Skeletal muscle tissue (tissue), 3 donors: ENCODE measurements at regions not wholly inside any gene's neighbourhood (a gene's known extent, or its start where the extent isn't known, plus 50 kb on each side); places are given as distances from the start of the nearest gene placed in this dataset.
"Not testable (repeated sequence)": the region's sequence is repeated elsewhere in the genome, so short reads cannot be mapped to it uniquely, and the experiment has no call there.

Experiments used
- H3K27ac ChIP-seq: one replicate; pipeline ENCODE4 v1.7.0; 2013; ENCODE audit warnings: mild to moderate bottlenecking, low read depth, low read length, inconsistent platforms
- H3K27me3 ChIP-seq, 3 donors: one replicate each; pipeline ENCODE4 v1.7.0; 2013; ENCODE audit warnings: low read length in 3 of 3; ENCODE audit not compliant: control insufficient read depth in 3 of 3, insufficient read depth in 3 of 3
- H3K36me3 ChIP-seq, 3 donors: one replicate each; pipeline ENCODE4 v1.7.0; 2013; ENCODE audit warnings: low read length in 3 of 3; ENCODE audit not compliant: control insufficient read depth in 3 of 3, insufficient read depth in 3 of 3
- H3K4me1 ChIP-seq, 3 donors: one replicate each; pipeline ENCODE4 v1.7.0; 2013; ENCODE audit warnings: low read length in 3 of 3, mild to moderate bottlenecking in 3 of 3; ENCODE audit not compliant: control insufficient read depth in 3 of 3, insufficient read depth in 3 of 3
- H3K4me3 ChIP-seq, 3 donors: one replicate each; pipeline ENCODE4 v1.7.0; 2013; ENCODE audit warnings: low read length in 3 of 3
- H3K9ac ChIP-seq, 3 donors: one replicate each; pipeline ENCODE4 v1.7.0; 2013; ENCODE audit warnings: low read length in 3 of 3, mild to moderate bottlenecking in 3 of 3, moderate library complexity in 2 of 3, low read depth in 1 of 3
- H3K9me3 ChIP-seq, 3 donors: one replicate each; pipeline ENCODE4 v1.7.0; 2013; ENCODE audit warnings: low read length in 3 of 3; ENCODE audit not compliant: control insufficient read depth in 3 of 3
- donor health status: Osteomylitis.

DNA sequence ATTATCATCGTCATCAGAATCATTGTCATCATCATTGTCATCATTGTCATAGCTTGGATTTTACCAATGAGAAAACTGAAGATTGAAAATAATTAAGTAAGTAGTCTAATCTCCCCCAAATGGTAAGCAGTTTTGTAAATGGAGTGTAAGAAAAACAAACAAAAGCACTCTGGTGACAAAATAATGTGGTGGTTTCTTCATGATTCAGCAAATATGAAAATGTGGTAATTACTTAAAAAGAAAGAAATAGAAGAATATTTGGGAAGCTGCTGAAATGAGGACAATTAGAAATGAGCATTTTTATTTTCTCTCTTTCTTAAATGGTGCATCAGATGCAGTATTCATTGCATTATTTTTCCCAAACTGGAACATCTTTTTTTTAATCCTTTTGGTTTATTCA lies 514.4 kb downstream of the DCDC2C start:
- no peaks in the 10 kb centered on the region for H3K9me3 ChIP-seq
- H3K9ac ChIP-seq, result no peak overlapping the region
- no peaks in the 10 kb centered on the region for H3K27me3 ChIP-seq
- H3K36me3 ChIP-seq, result no peaks in the 10 kb centered on the region
- no peak overlapping the region for H3K4me3 ChIP-seq
- no peaks in the 10 kb centered on the region for H3K4me1 ChIP-seq
- H3K27ac ChIP-seq, result no peak overlapping the region

DNA sequence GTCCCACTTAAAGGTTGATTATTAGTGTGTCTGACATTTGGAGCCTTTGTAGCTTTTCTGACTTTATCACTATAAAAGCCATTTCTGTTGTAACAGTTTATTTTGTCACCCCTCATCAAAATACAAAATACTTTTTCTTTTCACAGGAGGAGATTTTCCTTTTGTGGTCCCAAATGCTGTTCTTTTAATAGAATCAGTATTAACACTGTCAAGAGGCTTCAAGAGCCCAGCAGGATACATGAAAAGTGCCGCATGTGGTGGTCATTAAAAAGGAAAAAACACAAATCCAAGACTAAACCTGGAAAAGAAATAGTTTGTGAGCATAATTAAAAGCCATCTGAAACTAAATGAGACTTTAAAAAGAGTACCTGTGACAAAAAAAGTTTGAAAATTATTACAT lies 515.7 kb downstream of the DCDC2C start:
- Histone ChIP-seq H3K4me1 (no peaks in the 10 kb centered on the region), H3K27me3 (no peaks in the 10 kb centered on the region), H3K27ac (no peak overlapping the region), H3K36me3 (no peaks in the 10 kb centered on the region), H3K4me3 (no peak overlapping the region), H3K9ac (no peak overlapping the region), H3K9me3 (no peaks in the 10 kb centered on the region)

DNA sequence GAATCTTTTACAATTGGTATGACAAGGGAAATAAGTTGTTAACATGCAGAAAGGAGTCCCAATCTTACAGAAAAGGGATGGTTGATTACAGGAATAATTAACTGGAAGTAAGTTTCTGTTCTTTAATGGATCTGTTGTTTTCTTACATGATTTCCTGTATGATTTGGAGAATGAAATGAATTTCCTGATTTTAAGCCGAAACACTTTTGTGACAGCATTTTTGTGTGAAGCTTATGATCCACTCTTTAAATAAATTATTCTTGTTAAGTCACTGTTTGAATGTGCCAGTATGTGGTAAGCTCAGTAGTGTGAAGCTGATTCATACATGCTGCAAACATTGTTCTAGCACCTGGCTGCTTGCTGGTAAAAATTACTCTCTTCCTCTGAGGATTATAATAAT lies 516.2 kb downstream of the DCDC2C start:
- no peak overlapping the region for H3K4me3 ChIP-seq
- no peak overlapping the region for H3K27ac ChIP-seq
- H3K27me3 ChIP-seq, result no peaks in the 10 kb centered on the region
- no peaks in the 10 kb centered on the region for H3K4me1 ChIP-seq
- H3K36me3 ChIP-seq, result no peaks in the 10 kb centered on the region
- H3K9ac ChIP-seq, result no peak overlapping the region
- H3K9me3 ChIP-seq, result no peaks in the 10 kb centered on the region

DNA sequence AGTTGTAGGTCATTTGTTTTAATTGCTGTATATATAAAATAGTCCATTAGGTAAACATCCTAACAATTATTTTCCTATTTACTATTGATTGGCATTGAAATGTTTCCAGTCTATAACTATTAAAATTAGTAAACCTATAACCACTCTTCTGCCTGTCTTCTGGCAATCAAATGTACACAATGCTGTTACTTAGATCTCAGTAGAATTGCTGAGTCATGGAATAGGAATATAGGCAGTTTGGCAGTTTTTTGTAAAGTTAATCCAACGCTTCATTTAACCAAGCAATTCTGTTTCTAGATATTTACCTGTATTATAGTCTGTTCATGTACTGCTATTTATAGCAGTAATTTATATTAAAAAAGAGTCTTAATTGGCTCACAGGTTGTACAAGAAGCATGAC lies 518.1 kb downstream of the DCDC2C start:
- Histone ChIP-seq H3K27ac (no peak overlapping the region), H3K4me3 (no peak overlapping the region), H3K4me1 (no peaks in the 10 kb centered on the region), H3K36me3 (no peaks in the 10 kb centered on the region), H3K9me3 (no peaks in the 10 kb centered on the region), H3K9ac (no peak overlapping the region), H3K27me3 (no peaks in the 10 kb centered on the region)

DNA sequence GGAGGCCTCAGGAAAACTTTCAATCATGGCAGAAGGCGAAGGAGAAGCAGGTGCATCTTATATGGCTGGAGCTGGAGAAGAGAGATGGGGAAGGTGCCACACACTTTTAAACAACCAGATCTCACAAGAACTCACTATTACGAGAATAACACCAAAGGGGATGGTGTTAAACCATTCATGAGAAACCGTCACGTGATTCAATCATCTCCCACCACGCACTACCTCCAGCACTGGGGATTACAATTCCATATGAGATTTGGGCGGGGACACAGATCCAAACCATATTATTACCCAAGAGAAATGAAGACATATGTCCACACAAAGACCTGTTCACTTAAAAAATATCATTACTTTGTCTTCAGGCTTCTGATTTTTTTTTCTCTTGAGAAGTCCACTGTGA lies 518.5 kb downstream of the DCDC2C start:
- Histone ChIP-seq H3K27ac (no peak overlapping the region), H3K9me3 (no peaks in the 10 kb centered on the region), H3K27me3 (no peaks in the 10 kb centered on the region), H3K36me3 (no peaks in the 10 kb centered on the region), H3K4me3 (no peak overlapping the region), H3K4me1 (no peaks in the 10 kb centered on the region), H3K9ac (no peak overlapping the region)

DNA sequence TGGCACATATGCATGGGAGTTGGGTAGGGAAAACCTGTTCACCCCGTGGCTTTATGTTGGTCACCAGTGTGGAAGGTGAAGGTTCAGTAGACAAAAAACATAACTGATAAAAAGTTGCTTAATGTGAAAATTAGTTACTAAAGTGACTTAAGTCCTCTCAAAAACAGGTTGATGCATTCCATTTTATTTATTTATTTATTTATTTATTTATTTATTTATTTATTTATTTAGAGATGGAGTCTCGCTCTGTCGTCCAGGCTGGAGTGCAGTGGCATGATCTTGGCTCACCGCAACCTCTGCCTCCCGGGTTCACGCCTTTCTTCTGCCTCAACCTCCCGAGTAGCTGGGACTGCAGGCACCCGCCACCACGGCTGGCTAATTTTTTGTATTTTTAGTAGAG lies 541.0 kb downstream of the DCDC2C start:
- H3K4me1 ChIP-seq, H3K9me3 ChIP-seq, H3K4me3 ChIP-seq, H3K36me3 ChIP-seq, H3K27ac ChIP-seq, H3K9ac ChIP-seq, H3K27me3 ChIP-seq: not testable (repeated sequence)

DNA sequence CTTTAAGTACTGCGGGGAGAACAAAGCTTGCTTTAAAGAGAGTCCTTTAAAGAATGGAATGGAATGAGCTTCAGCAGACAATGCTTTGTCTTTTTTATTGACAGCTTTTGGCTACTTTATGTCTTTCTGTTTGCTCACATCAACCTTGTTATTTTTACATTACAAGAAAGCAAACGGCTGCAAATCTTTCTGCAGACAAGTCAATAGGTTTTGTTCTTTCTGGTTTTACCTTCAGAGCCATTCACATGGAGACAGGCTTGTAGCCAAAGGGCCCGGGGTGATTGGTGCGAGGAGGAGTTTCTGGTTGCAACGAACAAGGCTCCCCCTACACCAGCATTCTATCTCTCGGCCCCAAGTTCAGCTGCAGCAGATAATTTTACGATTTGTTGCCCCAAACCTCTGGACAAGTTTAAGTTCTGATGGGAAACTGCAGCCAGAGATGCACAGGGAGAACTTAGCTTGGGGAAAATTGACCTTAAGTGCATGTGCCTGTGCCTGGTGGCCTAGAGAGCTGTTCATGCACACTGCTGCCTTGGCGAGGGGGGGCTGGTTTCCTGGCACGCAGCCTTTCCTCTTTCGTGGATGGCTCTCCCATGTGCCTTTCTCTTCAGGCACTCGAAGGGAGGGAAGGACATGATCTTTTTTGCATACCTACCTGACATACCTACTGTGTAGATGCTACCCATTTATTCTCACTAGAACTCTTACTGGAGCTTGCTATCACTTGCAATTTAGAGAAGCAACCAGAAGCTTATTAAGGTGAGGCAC lies 543.2 kb downstream of the DCDC2C start:
- Histone ChIP-seq H3K27me3 (no peaks in the 10 kb centered on the region), H3K27ac (no peak overlapping the region), H3K36me3 (no peaks in the 10 kb centered on the region), H3K9me3 (no peaks in the 10 kb centered on the region), H3K4me3 (no peak overlapping the region), H3K4me1 (no peaks in the 10 kb centered on the region), H3K9ac (no peak overlapping the region)

DNA sequence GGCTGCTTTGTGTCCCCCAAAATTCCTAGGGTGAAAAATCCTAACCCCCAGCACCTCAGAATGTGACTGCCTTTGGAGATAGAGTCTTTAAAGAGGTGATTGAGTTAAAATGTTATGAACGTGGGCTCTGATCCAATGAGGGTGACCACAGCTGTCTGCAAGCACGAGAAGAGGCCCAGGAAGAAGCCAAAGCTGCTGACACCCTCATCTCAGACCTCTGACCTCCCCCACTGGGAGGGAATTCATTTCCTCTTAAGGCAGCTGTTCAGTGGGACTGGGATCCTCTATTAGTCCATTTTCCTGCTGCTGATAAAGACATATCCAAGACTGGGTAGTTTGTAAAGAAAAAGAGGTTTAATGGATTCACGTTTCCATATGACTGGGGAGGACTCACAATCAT lies 544.4 kb downstream of the DCDC2C start:
- H3K4me1 ChIP-seq, result no peaks in the 10 kb centered on the region
- H3K9ac ChIP-seq, result no peak overlapping the region
- H3K36me3 ChIP-seq, result no peaks in the 10 kb centered on the region
- no peaks in the 10 kb centered on the region for H3K27me3 ChIP-seq
- H3K4me3 ChIP-seq, result no peak overlapping the region
- H3K27ac ChIP-seq, result no peak overlapping the region
- no peaks in the 10 kb centered on the region for H3K9me3 ChIP-seq

DNA sequence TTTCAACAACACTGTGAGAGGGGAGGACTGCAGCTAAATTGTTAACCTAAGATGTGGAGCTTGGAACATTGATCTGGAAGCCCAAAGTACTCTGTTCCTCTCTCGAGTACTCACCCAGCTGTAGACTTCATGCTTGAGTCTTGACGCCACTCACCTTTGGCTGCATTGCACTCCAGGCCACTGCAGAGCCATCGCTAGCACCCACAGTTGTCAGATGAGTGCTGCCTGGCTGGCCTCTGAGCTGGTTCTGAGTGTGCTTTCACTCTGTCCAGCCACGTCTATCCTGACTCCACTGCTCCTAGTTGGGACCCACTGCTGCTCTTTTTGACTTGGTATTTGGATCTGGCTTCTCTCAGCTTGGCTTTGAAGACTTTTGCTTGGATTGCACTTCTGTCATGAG lies 552.1 kb downstream of the DCDC2C start:
- H3K9me3 ChIP-seq, result no peaks in the 10 kb centered on the region
- H3K4me1 ChIP-seq, result no peaks in the 10 kb centered on the region
- H3K27me3 ChIP-seq, result no peaks in the 10 kb centered on the region
- H3K9ac ChIP-seq, result no peak overlapping the region
- H3K27ac ChIP-seq, result no peak overlapping the region
- no peak overlapping the region for H3K4me3 ChIP-seq
- H3K36me3 ChIP-seq, result no peaks in the 10 kb centered on the region

DNA sequence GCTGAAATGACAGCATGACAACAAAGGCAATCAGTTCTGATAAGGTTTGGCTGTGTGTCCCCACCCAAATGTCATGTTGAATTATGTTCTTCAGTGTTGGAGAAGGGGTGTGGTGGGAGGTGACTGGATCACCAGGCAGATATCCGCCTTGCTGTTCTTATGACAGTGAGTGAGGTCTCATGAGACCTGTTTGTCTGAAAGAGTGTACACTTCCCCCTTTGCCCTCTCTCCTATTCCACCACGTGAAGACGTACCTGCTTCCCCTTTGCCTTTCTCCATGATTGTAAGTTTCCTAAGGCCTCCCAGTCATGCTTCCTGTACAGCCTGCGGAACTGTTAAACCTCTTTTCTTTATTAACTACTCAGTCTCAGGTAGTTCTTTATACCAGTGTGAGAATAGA lies 553.0 kb downstream of the DCDC2C start:
- H3K9me3 ChIP-seq, result no peaks in the 10 kb centered on the region
- H3K4me3 ChIP-seq, result no peak overlapping the region
- no peaks in the 10 kb centered on the region for H3K27me3 ChIP-seq
- no peaks in the 10 kb centered on the region for H3K36me3 ChIP-seq
- no peak overlapping the region for H3K9ac ChIP-seq
- no peak overlapping the region for H3K27ac ChIP-seq
- H3K4me1 ChIP-seq, result no peaks in the 10 kb centered on the region
